Calu3 (cell line): ENCODE measurements at regions not wholly inside any gene's neighbourhood (a gene's known extent, or its start where the extent isn't known, plus 50 kb on each side); places are given as distances from the start of the nearest gene placed in this dataset.

Experiments
- BruUV-seq: library from RNA; stranded (reverse); fragments of 400-500 nt; replicated peaks from 2 replicates; lab custom pipeline; 2021; lab: Mats Ljungman, UMichigan
- CTCF ChIA-PET: fragments of 300-600 bp; sonication (Branson Sonifier 250); formaldehyde crosslinking; loops from one replicate; lab custom pipeline; 2022; ENCODE audit warnings: antibody characterized with exemption; lab: Charles Lee
- DNase-seq: peaks from one replicate; pipeline ENCODE4 v3.0.0; 2022
- H3K27ac Mint-ChIP-seq: one replicate; pipeline ENCODE4 v1.8.0; 2022; ENCODE audit warnings: mixed read lengths; ENCODE audit not compliant: unreplicated experiment
- H3K27me3 Mint-ChIP-seq: one replicate; pipeline ENCODE4 v1.8.0; 2022; ENCODE audit warnings: mixed read lengths; ENCODE audit not compliant: unreplicated experiment
- H3K36me3 Mint-ChIP-seq: one replicate; pipeline ENCODE4 v1.8.0; 2022; ENCODE audit warnings: mild to moderate bottlenecking, moderate library complexity, mixed read lengths; ENCODE audit not compliant: insufficient read depth, unreplicated experiment
- H3K4me1 Mint-ChIP-seq: one replicate; pipeline ENCODE4 v1.8.0; 2022; ENCODE audit warnings: mild to moderate bottlenecking, low read depth, mixed read lengths; ENCODE audit not compliant: unreplicated experiment
- H3K4me3 Mint-ChIP-seq: one replicate; pipeline ENCODE4 v1.8.0; 2022; ENCODE audit warnings: mild to moderate bottlenecking, low read depth, moderate library complexity, mixed read lengths; ENCODE audit not compliant: unreplicated experiment
- H3K9me3 Mint-ChIP-seq: one replicate; pipeline ENCODE4 v1.8.0; 2022; ENCODE audit warnings: low read depth, mixed read lengths; ENCODE audit not compliant: unreplicated experiment
- intact Hi-C: fragments of 100-400 bp; cut with micrococcal nuclease; formaldehyde crosslinking; loops from one replicate; pipeline ENCODE4 v1.10.0; 2022; ENCODE audit not compliant: unreplicated experiment
- TF ChIP-seq, protein P1 (sequence below): fragments of 200-600 bp; IDR thresholded peaks from one replicate; pipeline ENCODE4 v1.8.0; 2022; ENCODE audit warnings: antibody characterized with exemption; ENCODE audit not compliant: unreplicated experiment

DNA sequence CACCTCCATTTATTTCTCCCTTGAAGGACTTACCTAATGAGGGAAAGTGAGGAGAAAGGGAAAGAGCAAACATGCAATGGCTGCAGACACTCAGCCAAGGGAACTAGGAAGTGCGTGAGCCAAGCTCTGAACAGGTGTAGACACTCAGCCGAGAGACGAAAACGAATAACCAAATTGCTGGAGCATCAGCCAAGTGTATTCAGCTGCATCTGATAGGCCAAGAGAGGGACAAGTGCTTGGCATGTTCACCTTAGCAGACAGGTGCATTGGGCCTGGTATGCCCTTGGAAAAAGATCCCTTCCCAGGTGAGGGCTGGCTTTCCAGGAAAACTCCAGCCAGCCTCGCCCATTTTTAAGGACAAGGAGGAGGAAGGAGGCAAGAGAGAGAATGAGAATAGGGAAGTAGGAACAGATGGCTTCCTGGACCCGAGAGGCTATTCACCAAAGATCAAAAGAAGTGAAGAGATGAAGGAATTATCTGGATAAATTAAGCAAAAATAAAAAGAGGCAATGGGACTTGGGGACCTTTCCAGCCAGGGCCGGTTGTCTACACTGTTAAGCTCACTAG lies 184.7 kb downstream of the TOMM20 start:
- DNase-seq, result no peak
- Mint-ChIP-seq H3K36me3 (no peaks in the 10 kb centered on the region), H3K27me3 (no peaks in the 10 kb centered on the region), H3K4me1 (no peaks in the 10 kb centered on the region), H3K27ac (no peak overlapping the region), H3K4me3 (no peak overlapping the region), H3K9me3 (peaks cover 6% of the 10 kb centered on the region)
- no TSS peak for BruUV-seq
- intact Hi-C loops, result no loop called here
- CTCF ChIA-PET, result interaction anchor here (0.6 kb wide), 1 partner anchor 561 kb away, joined by 9 read pairs; no protein-coding TSS in a partner anchor
- TF ChIP-seq, protein P1, sequence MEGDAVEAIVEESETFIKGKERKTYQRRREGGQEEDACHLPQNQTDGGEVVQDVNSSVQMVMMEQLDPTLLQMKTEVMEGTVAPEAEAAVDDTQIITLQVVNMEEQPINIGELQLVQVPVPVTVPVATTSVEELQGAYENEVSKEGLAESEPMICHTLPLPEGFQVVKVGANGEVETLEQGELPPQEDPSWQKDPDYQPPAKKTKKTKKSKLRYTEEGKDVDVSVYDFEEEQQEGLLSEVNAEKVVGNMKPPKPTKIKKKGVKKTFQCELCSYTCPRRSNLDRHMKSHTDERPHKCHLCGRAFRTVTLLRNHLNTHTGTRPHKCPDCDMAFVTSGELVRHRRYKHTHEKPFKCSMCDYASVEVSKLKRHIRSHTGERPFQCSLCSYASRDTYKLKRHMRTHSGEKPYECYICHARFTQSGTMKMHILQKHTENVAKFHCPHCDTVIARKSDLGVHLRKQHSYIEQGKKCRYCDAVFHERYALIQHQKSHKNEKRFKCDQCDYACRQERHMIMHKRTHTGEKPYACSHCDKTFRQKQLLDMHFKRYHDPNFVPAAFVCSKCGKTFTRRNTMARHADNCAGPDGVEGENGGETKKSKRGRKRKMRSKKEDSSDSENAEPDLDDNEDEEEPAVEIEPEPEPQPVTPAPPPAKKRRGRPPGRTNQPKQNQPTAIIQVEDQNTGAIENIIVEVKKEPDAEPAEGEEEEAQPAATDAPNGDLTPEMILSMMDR, result no peak

DNA sequence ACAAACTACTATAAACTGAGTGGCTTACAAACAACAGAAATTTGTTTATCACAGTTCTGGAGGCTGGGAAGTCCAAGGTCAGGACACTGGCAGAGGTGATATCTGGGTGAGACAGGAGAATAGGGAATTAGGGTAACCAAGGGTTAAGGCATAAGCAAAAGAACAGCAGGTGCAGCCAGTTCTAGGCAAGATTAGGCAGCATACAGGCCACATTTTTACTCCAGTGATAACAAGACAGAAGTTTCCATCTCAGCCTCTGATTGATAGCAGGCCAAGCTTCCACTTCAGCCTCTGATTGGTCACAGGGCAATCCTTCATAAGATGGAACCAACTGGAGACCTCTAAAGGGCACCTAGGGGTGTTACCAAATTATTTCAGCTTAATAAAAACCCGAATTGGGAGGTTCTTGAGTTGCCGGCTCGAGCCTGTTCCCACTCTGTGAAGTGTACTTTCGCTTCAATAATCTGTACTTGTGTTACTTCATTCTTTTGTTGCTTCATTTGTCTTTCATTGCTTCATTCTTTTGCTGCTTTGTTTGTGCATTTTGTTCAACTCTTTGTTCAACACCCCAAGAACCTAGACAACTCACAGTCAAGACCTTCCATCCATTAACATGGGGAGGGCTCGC lies 185.6 kb downstream of the TOMM20 start:
- DNase-seq, result no peak
- CTCF ChIA-PET, result no interaction called here
- TF ChIP-seq, protein P1, result no peak
- peaks cover 6% of the 10 kb centered on the region for H3K9me3 Mint-ChIP-seq
- intact Hi-C loops, result no loop called here
- no peak overlapping the region for H3K4me3 Mint-ChIP-seq
- no TSS peak for BruUV-seq
- no peaks in the 10 kb centered on the region for H3K4me1 Mint-ChIP-seq
- H3K27me3 Mint-ChIP-seq, result no peaks in the 10 kb centered on the region
- no peaks in the 10 kb centered on the region for H3K36me3 Mint-ChIP-seq
- H3K27ac Mint-ChIP-seq, result no peak overlapping the region

DNA sequence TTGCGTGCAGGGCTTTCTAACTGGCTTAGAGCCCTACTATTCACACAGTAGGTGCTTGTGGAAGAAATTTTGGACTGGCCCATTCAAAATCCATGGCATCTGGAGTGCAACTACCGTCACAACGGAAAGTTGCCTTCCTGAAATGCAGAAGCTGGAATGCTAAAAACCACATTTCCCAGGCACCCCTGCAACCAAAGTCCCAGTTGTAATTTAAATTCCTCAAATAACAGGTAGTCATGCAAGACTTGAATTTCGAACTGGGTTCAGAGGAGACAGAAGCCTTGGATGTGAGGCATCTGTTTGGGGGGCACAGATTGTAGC lies 186.7 kb downstream of the TOMM20 start:
- DNase-seq, result no peak
- intact Hi-C loops, result no loop called here
- no TSS peak for BruUV-seq
- no peaks in the 10 kb centered on the region for H3K36me3 Mint-ChIP-seq
- no peak overlapping the region for H3K4me3 Mint-ChIP-seq
- TF ChIP-seq, protein P1, result no peak
- H3K4me1 Mint-ChIP-seq, result no peaks in the 10 kb centered on the region
- peaks cover 6% of the 10 kb centered on the region for H3K9me3 Mint-ChIP-seq
- H3K27ac Mint-ChIP-seq, result no peak overlapping the region
- no peaks in the 10 kb centered on the region for H3K27me3 Mint-ChIP-seq
- CTCF ChIA-PET, result interaction anchor here (0.7 to 1.1 kb wide), 3 partner anchors 16 to 573 kb away, joined by 3 to 6 read pairs (median 6); no protein-coding TSS in a partner anchor

DNA sequence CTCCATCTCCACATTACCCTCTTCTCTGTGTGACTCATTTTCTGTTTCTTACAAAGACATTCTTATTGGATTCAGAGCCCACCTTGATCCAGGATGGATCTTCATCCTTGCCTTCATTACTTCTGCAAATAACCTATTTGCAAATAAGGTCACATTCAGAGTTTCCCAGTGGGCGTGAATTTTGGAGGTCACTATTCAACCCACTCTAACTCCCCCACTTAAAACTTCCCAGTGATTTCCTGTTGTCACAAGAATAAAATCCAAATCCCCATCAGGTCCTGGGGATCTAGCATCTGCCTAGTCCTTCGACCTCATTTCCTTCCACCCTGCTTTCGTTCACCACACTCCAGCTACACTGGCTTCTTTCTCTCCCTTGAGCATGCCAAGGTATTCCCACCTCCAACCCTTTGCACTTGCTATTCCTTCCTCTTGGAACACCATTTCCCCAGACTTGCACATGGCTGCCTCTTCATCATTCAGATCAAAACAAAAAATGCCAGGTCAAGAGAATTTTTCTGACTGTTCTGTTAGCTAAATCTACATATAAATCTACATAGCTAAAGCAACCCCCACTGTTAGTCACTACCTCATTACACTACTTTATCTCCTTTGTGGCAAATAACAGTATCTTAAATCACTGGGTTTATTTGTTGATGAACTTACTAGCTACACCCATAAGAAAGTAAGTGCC lies 187.2 kb downstream of the TOMM20 start:
- Mint-ChIP-seq H3K9me3 (peaks cover 6% of the 10 kb centered on the region), H3K27ac (no peak overlapping the region), H3K27me3 (no peaks in the 10 kb centered on the region), H3K4me3 (no peak overlapping the region), H3K36me3 (no peaks in the 10 kb centered on the region), H3K4me1 (no peaks in the 10 kb centered on the region)
- CTCF ChIA-PET, result interaction anchor here (0.7 to 1.1 kb wide), 3 partner anchors 16 to 573 kb away, joined by 3 to 6 read pairs (median 6); no protein-coding TSS in a partner anchor
- TF ChIP-seq, protein P1, result no peak
- intact Hi-C loops, result no loop called here
- no TSS peak for BruUV-seq
- DNase-seq, result no peak
